ENCODE measurements at regions not wholly inside any gene's neighbourhood (a gene's known extent, or its start where the extent isn't known, plus 50 kb on each side); places are given as distances from the start of the nearest gene placed in this dataset.
A peak's percentile ranks its signal among the peaks of the same experiment; 100 is the strongest.

- TF ChIP-seq CTCF (optimal IDR thresholded peaks at IDR 0.05 in 1 of 3, IDR thresholded peaks at IDR 0.05 in 1 of 3, conservative IDR thresholded peaks at IDR 0.05 in 1 of 3; ENCODE audit: extremely low read depth in 1 of 3, insufficient read depth in 2 of 3, low read length in 3 of 3) (peak in 1 of 3 experiments; percentile 37), EZH2 (IDR thresholded peaks at IDR 0.05; ENCODE audit: low read length) (no peak)
Observed at GRCh38 chr2:129922571-129923264, 56.7 kb upstream of the RAB6C start.
